Esophagus muscularis mucosa (tissue), 3 donors: ENCODE measurements at regions not wholly inside any gene's neighbourhood (a gene's known extent, or its start where the extent isn't known, plus 50 kb on each side); places are given as distances from the start of the nearest gene placed in this dataset.

Experiments
- POLR2AphosphoS5 ChIP-seq, 2 donors: sonication (generic); formaldehyde crosslinking; IDR thresholded peaks; one replicate each; pipeline ENCODE4 v1.6.1; 2017; ENCODE audit warnings: antibody characterized with exemption in 2 of 2
- TF ChIP-seq, protein P1 (sequence below), 3 experiments: fragments of 200-600 bp in 2 of 3; fragments of 450-650 bp in 1 of 3; sonication (generic) in 2 of 3; IDR thresholded peaks; one replicate each; pipeline ENCODE4 v1.5.1; 2017 to 2019; ENCODE audit warnings: antibody characterized with exemption in 3 of 3, mild to moderate bottlenecking in 2 of 3, moderate library complexity in 1 of 3

DNA sequence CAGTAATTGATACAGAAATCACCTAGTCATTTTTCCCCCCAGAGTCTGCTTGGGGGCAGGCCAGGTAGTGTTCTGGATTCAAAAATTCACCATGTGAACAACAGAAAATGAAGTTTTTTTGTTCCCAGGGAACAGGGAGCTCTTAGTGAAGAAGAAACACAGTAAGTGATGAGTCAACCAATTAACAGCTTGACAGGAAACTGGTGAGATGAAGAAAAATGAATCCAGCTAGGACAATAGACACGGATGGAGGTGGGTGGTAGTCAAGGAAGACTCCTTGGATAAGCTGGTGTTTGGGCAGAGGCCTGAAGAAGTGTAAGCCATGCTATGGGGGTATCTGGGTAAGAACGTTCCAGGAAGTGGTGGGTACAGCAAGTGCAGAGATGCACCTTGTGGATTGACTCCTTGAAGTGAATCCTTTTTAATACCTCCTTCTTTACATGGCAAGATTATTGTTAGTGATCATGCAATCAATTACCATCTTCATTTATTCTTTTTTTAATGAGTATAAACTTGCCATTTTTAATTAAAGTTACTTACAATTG lies 339.9 kb upstream of the RGMA start:
- TF ChIP-seq, protein P1, sequence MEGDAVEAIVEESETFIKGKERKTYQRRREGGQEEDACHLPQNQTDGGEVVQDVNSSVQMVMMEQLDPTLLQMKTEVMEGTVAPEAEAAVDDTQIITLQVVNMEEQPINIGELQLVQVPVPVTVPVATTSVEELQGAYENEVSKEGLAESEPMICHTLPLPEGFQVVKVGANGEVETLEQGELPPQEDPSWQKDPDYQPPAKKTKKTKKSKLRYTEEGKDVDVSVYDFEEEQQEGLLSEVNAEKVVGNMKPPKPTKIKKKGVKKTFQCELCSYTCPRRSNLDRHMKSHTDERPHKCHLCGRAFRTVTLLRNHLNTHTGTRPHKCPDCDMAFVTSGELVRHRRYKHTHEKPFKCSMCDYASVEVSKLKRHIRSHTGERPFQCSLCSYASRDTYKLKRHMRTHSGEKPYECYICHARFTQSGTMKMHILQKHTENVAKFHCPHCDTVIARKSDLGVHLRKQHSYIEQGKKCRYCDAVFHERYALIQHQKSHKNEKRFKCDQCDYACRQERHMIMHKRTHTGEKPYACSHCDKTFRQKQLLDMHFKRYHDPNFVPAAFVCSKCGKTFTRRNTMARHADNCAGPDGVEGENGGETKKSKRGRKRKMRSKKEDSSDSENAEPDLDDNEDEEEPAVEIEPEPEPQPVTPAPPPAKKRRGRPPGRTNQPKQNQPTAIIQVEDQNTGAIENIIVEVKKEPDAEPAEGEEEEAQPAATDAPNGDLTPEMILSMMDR (IDR thresholded peaks at IDR 0.05): no peak
- no peak for TF ChIP-seq POLR2AphosphoS5 (IDR thresholded peaks at IDR 0.05)
